A549 (cell line): ENCODE measurements at regions not wholly inside any gene's neighbourhood (a gene's known extent, or its start where the extent isn't known, plus 50 kb on each side); places are given as distances from the start of the nearest gene placed in this dataset.

Experiments
- ATAC-seq, 2 experiments: fragments of 200-7000 bp in 1 of 2; fragments of >200 bp in 1 of 2; cut with Nextera tagmentation in 1 of 2; cut with Tn5 transposase in 1 of 2; 3 replicates each; pipeline versions ENCODE4 v1.8.0 to v1.9.1; 2018 to 2020; ENCODE audit warnings: mild to moderate bottlenecking in 1 of 2, moderate library complexity in 1 of 2
- CTCF ChIA-PET: fragments of 300-600 bp; sonication (Branson Sonifier 250); formaldehyde crosslinking; extraction: SDS; loops from one replicate; lab custom pipeline; 2021; ENCODE audit warnings: antibody characterized with exemption, inconsistent platforms; lab: Yijun Ruan, JAX
- POLR2A ChIA-PET: fragments of 350-600 bp; formaldehyde crosslinking; extraction: SDS; loops from one replicate; lab custom pipeline; 2021; ENCODE audit warnings: antibody characterized with exemption, inconsistent platforms; lab: Yijun Ruan, JAX
- DNase-seq, 2 experiments: peaks; one replicate each; pipeline versions ENCODE4 v3.0.0 to v3.0.0-alpha.2; 2011 to 2016; ENCODE audit warnings: low read depth in 1 of 2, low spot score in 1 of 2
- FAIRE-seq: peaks from 2 replicates; lab custom pipeline; 2011; peaks lifted over from hg19 to GRCh38; lab: Jason Lieb, UNC
- H3K27ac ChIP-seq, 2 experiments: fragments of >200 bp; sonication (Bioruptor Twin); formaldehyde crosslinking; 3 replicates each; pipeline ENCODE4 v1.5.1; 2016 to 2017
- H3K4me1 ChIP-seq: fragments of >200 bp; sonication (Bioruptor Twin); formaldehyde crosslinking; 3 replicates; pipeline ENCODE4 v1.6.1; 2016
- H3K4me2 ChIP-seq: fragments of >200 bp; sonication (Bioruptor Twin); formaldehyde crosslinking; 3 replicates; pipeline ENCODE4 v1.6.1; 2016
- H3K4me3 ChIP-seq: fragments of >200 bp; sonication (Bioruptor Twin); formaldehyde crosslinking; 3 replicates; pipeline ENCODE4 v1.5.1; 2016
- H3K9me3 ChIP-seq: fragments of >200 bp; sonication (Bioruptor Twin); formaldehyde crosslinking; 3 replicates; pipeline ENCODE4 v1.6.1; 2016
- BHLHE40 ChIP-seq: IDR thresholded peaks from 2 replicates; pipeline ENCODE4 v1.6.1; 2012; ENCODE audit warnings: low read depth, low read length, inconsistent platforms
- CBX2 ChIP-seq: fragments of 200-600 bp; sonication (generic); IDR thresholded peaks from 2 replicates; pipeline ENCODE4 v1.6.1; 2016; ENCODE audit warnings: low read depth, mild to moderate bottlenecking, borderline replicate concordance
- CBX8 ChIP-seq: fragments of 200-600 bp; sonication (generic); IDR thresholded peaks from 2 replicates; pipeline ENCODE4 v1.6.1; 2016
- CEBPB ChIP-seq, 2 experiments: fragments of >200 bp in 1 of 2; sonication (Bioruptor Twin) in 1 of 2; formaldehyde crosslinking in 1 of 2; IDR thresholded peaks; 2 replicates each; pipeline ENCODE4 v1.6.1; 2012 to 2016
- CHD4 ChIP-seq: fragments of 200-600 bp; sonication (generic); IDR thresholded peaks from 2 replicates; pipeline ENCODE4 v1.6.1; 2016; ENCODE audit warnings: antibody characterized with exemption, mild to moderate bottlenecking, borderline replicate concordance
- CTCF ChIP-seq: fragments of >200 bp; sonication (Bioruptor Twin); formaldehyde crosslinking; IDR thresholded peaks from 3 replicates; pipeline ENCODE4 v1.5.1; 2016
- E2F6 ChIP-seq: IDR thresholded peaks from 2 replicates; pipeline ENCODE4 v1.6.1; 2012; ENCODE audit warnings: low read depth, borderline replicate concordance
- EHF ChIP-seq: fragments of 250-450 bp; sonication (Bioruptor Pico); IDR thresholded peaks from 2 replicates; pipeline ENCODE4 v1.5.0; 2020; ENCODE audit warnings: mild to moderate bottlenecking
- EHMT2 ChIP-seq: fragments of 200-600 bp; sonication (generic); IDR thresholded peaks from 2 replicates; pipeline ENCODE4 v1.6.1; 2016; ENCODE audit warnings: antibody characterized with exemption, low read depth, mild to moderate bottlenecking, moderate library complexity
- ELK1 ChIP-seq: fragments of 150-350 bp; IDR thresholded peaks from 2 replicates; pipeline ENCODE4 v1.6.1; 2014; ENCODE audit warnings: low read depth, mild to moderate bottlenecking, low read length
- EP300 ChIP-seq, 2 experiments: fragments of >200 bp; sonication (Bioruptor Twin); formaldehyde crosslinking; IDR thresholded peaks; 2 replicates in 1 of 2; 3 replicates in 1 of 2; pipeline ENCODE4 v1.6.1; 2016 to 2017
- ESRRA ChIP-seq: fragments of 150-350 bp; IDR thresholded peaks from 2 replicates; pipeline ENCODE4 v1.6.1; 2014; ENCODE audit warnings: mild to moderate bottlenecking, low read length, borderline replicate concordance
- FOSB ChIP-seq: fragments of 250-450 bp; sonication (Bioruptor Pico); IDR thresholded peaks from 2 replicates; pipeline ENCODE4 v1.5.0; 2020; ENCODE audit warnings: mild to moderate bottlenecking, moderate library complexity
- FOSL2 ChIP-seq, 2 experiments: fragments of 450-650 bp in 1 of 2; fragments of >200 bp in 1 of 2; sonication (Bioruptor Twin) in 1 of 2; formaldehyde crosslinking; IDR thresholded peaks; 2 replicates each; pipeline versions ENCODE4 v1.5.0 to v1.6.1; 2016 to 2020; ENCODE audit warnings: mild to moderate bottlenecking in 1 of 2, moderate library complexity in 1 of 2
- GATA3 ChIP-seq: IDR thresholded peaks from 2 replicates; pipeline ENCODE4 v1.6.1; 2012; ENCODE audit warnings: borderline replicate concordance
- HOXB13 ChIP-seq: fragments of 250-450 bp; sonication (Bioruptor Pico); IDR thresholded peaks from 2 replicates; pipeline ENCODE4 v1.5.0; 2020; ENCODE audit warnings: low read depth, mild to moderate bottlenecking, moderate library complexity
- JUN ChIP-seq, 2 experiments: fragments of >200 bp; sonication (Bioruptor Twin); formaldehyde crosslinking; IDR thresholded peaks; 2 replicates in 1 of 2; 3 replicates in 1 of 2; pipeline ENCODE4 v1.6.1; 2016 to 2017
- JUNB ChIP-seq: fragments of >200 bp; sonication (Bioruptor Twin); formaldehyde crosslinking; IDR thresholded peaks from 2 replicates; pipeline ENCODE4 v1.6.1; 2016
- KDM1A ChIP-seq: fragments of 200-600 bp; sonication (generic); IDR thresholded peaks from 2 replicates; pipeline ENCODE4 v1.6.1; 2016; ENCODE audit warnings: low read depth, mild to moderate bottlenecking
- KDM5A ChIP-seq: fragments of 200-600 bp; sonication (generic); IDR thresholded peaks from 2 replicates; pipeline ENCODE4 v1.6.1; 2016; ENCODE audit warnings: antibody characterized with exemption, mild to moderate bottlenecking
- MYC ChIP-seq: IDR thresholded peaks from 2 replicates; pipeline ENCODE4 v1.6.1; 2012; ENCODE audit warnings: mild to moderate bottlenecking, inconsistent platforms, low read length, improper control_type of control experiment, borderline replicate concordance
- NPAS2 ChIP-seq: fragments of 250-450 bp; sonication (Bioruptor Pico); IDR thresholded peaks from 2 replicates; pipeline ENCODE4 v1.8.0; 2022; ENCODE audit warnings: mild to moderate bottlenecking, moderate library complexity, borderline replicate concordance
- NR3C1 ChIP-seq: fragments of >200 bp; sonication (Bioruptor Twin); formaldehyde crosslinking; IDR thresholded peaks from 3 replicates; pipeline ENCODE4 v1.6.1; 2017
- PHF8 ChIP-seq: fragments of 200-600 bp; sonication (generic); IDR thresholded peaks from 2 replicates; pipeline ENCODE4 v1.6.1; 2016; ENCODE audit warnings: low read depth, mild to moderate bottlenecking, antibody characterized with exemption, moderate library complexity, borderline replicate concordance
- POLR2A ChIP-seq: IDR thresholded peaks from 2 replicates; pipeline ENCODE4 v1.6.1; 2012; ENCODE audit warnings: mild to moderate bottlenecking, low read length
- RARB ChIP-seq: fragments of 250-450 bp; sonication (Bioruptor Pico); IDR thresholded peaks from 2 replicates; pipeline ENCODE4 v1.8.0; 2021; ENCODE audit warnings: mild to moderate bottlenecking, moderate library complexity
- RCOR1 ChIP-seq: fragments of 150-350 bp; IDR thresholded peaks from 2 replicates; pipeline ENCODE4 v1.6.1; 2014; ENCODE audit warnings: antibody characterized with exemption, low read length, low read depth
- RFX5 ChIP-seq: fragments of 450-650 bp; IDR thresholded peaks from 2 replicates; pipeline ENCODE4 v1.7.1; 2014; ENCODE audit warnings: antibody characterized with exemption, mild to moderate bottlenecking, moderate library complexity
- RNF2 ChIP-seq: fragments of 200-600 bp; sonication (generic); IDR thresholded peaks from 2 replicates; pipeline ENCODE4 v1.6.1; 2016; ENCODE audit warnings: low read depth, mild to moderate bottlenecking, antibody characterized with exemption, moderate library complexity, borderline replicate concordance
- SMC3 ChIP-seq: fragments of >200 bp; sonication (Bioruptor Twin); formaldehyde crosslinking; IDR thresholded peaks from 3 replicates; pipeline ENCODE4 v1.6.1; 2018; ENCODE audit warnings: inconsistent platforms
- SREBF2 ChIP-seq: fragments of 450-650 bp; IDR thresholded peaks from 2 replicates; pipeline ENCODE4 v1.6.1; 2014; ENCODE audit warnings: mild to moderate bottlenecking, moderate library complexity
- TFCP2L1 ChIP-seq: fragments of 250-450 bp; sonication (Bioruptor Pico); IDR thresholded peaks from 2 replicates; pipeline ENCODE4 v1.5.0; 2021; ENCODE audit warnings: mild to moderate bottlenecking
- USF2 ChIP-seq: fragments of 450-650 bp; IDR thresholded peaks from 2 replicates; pipeline ENCODE4 v1.6.1; 2014; ENCODE audit warnings: antibody characterized with exemption
- ZFP36 ChIP-seq: fragments of 450-650 bp; IDR thresholded peaks from 2 replicates; pipeline ENCODE4 v1.6.1; 2014; ENCODE audit warnings: borderline replicate concordance; ENCODE audit not compliant: partially characterized antibody
- WGBS: methylation state at CpG from one replicate; pipeline ENCODE4 v1.1.6; 2017; ENCODE audit errors: missing lambda C conversion rate; 5-methylcytosine and 5-hydroxymethylcytosine counted together

- TF ChIP-seq SREBF2: no peak
- no peak for TF ChIP-seq NPAS2 (CRISPR knock-in tag)
- TF ChIP-seq SMC3: no peak
- TF ChIP-seq KDM1A: no peak
- POLR2A ChIA-PET: no interaction called here
These were observed 319.3 kb upstream of the CHD1 start for GRCh38 chr5:99248066-99248465.

GRCh38 chr5:99247346-99247745, 318.5 kb upstream of the CHD1 start:
- POLR2A ChIA-PET: no interaction called here
- FAIRE-seq: no peak
- 9% methylated on average over 4 of the region's 4 CpGs for WGBS
- no peak for ATAC-seq
- Histone ChIP-seq H3K4me3 (no peak overlapping the region), H3K4me1 (no peaks in the 10 kb centered on the region)
- no peak for TF ChIP-seq JUNB
- TF ChIP-seq RCOR1: no peak
- no peak for TF ChIP-seq FOSL2 (IDR thresholded peaks at IDR 0.05)
- TF ChIP-seq FOSL2 (CRISPR knock-in tag; IDR thresholded peaks at IDR 0.05): no peak
- no peak for TF ChIP-seq PHF8
- TF ChIP-seq POLR2A: no peak
- no peak for TF ChIP-seq TFCP2L1 (CRISPR knock-in tag)
- TF ChIP-seq EP300 (IDR thresholded peaks at IDR 0.05): no peak
- TF ChIP-seq RFX5: no peak
- no peak for TF ChIP-seq NR3C1
- no peak for TF ChIP-seq ZFP36
- no peak for TF ChIP-seq ELK1
- no peak for TF ChIP-seq GATA3
- no peak for TF ChIP-seq KDM5A
- TF ChIP-seq USF2: no peak
- no peak for TF ChIP-seq CBX8
- TF ChIP-seq EHMT2: no peak
- no peak for TF ChIP-seq EHF (CRISPR knock-in tag)
- TF ChIP-seq BHLHE40: no peak
- TF ChIP-seq CHD4: no peak
- TF ChIP-seq, all 56 proteins: peak for 0
- no peak for DNase-seq
- CTCF ChIA-PET: no interaction called here
- H3K27ac ChIP-seq: no peak overlapping the region
- no peaks in the 10 kb centered on the region for H3K9me3 ChIP-seq
- no peak overlapping the region for H3K4me2 ChIP-seq

More at GRCh38 chr5:99248066-99248465, 319.3 kb upstream of the CHD1 start:
- Histone ChIP-seq H3K27ac (no peak overlapping the region), H3K4me2 (no peak overlapping the region), H3K9me3 (no peaks in the 10 kb centered on the region), H3K4me1 (no peaks in the 10 kb centered on the region), H3K4me3 (no peak overlapping the region)
- ATAC-seq (no peak), FAIRE-seq (no peak), DNase-seq (no peak)
- CTCF ChIA-PET: no interaction called here
- 11% methylated on average over 2 of the region's 2 CpGs for WGBS

GRCh38 chr5:99243111-99243510, 314.3 kb upstream of the CHD1 start:
- 4% methylated on average over 1 of the region's 1 CpG for WGBS
- POLR2A ChIA-PET: no interaction called here
- H3K9me3 ChIP-seq: no peaks in the 10 kb centered on the region
- no peak for TF ChIP-seq CBX2
- no peak for TF ChIP-seq RARB (CRISPR knock-in tag)
- TF ChIP-seq PHF8: no peak
- TF ChIP-seq CHD4: no peak
- no peak for TF ChIP-seq FOSB (CRISPR knock-in tag)
- TF ChIP-seq HOXB13 (CRISPR knock-in tag): no peak
- TF ChIP-seq NR3C1: no peak
- TF ChIP-seq KDM1A: no peak
- no peak for TF ChIP-seq FOSL2 (IDR thresholded peaks at IDR 0.05)
- TF ChIP-seq FOSL2 (CRISPR knock-in tag; IDR thresholded peaks at IDR 0.05): no peak
- no peak for TF ChIP-seq EHMT2
- TF ChIP-seq RCOR1: no peak
- TF ChIP-seq RFX5: no peak
- no peak for TF ChIP-seq CEBPB (IDR thresholded peaks at IDR 0.05)
- TF ChIP-seq MYC: no peak
- no peak for TF ChIP-seq CTCF
- TF ChIP-seq RNF2: no peak
- TF ChIP-seq JUN (IDR thresholded peaks at IDR 0.05): no peak
- no peak for TF ChIP-seq E2F6
- TF ChIP-seq ESRRA: no peak

More at GRCh38 chr5:99243111-99243510, 314.3 kb upstream of the CHD1 start:
- DNase-seq (no peak), FAIRE-seq (no peak), ATAC-seq (no peak)
- CTCF ChIA-PET: no interaction called here
- no peak overlapping the region for H3K4me2 ChIP-seq
- no peak overlapping the region for H3K4me3 ChIP-seq
- no peaks in the 10 kb centered on the region for H3K4me1 ChIP-seq
- H3K27ac ChIP-seq: no peak overlapping the region
